CD1c-positive myeloid dendritic cell (primary cell): ENCODE measurements at regions not wholly inside any gene's neighbourhood (a gene's known extent, or its start where the extent isn't known, plus 50 kb on each side); places are given as distances from the start of the nearest gene placed in this dataset.
A peak's percentile ranks its signal among the peaks of the same experiment; 100 is the strongest.

Experiments used
- DNase-seq: peaks from one replicate; pipeline ENCODE4 v3.0.0-alpha.2; 2016; ENCODE audit errors: extremely low spot score

- no peak for DNase-seq
These were observed 119.3 kb upstream of the SERPIND1 start for GRCh38 chr22:20654343-20655208.

- no peak for DNase-seq
These were observed 118.3 kb upstream of the SERPIND1 start for GRCh38 chr22:20655623-20656022.

GRCh38 chr22:20656516-20656901 is 117.4 kb upstream of the SERPIND1 start:
- no peak for DNase-seq

GRCh38 chr22:20656902-20657836 is 116.7 kb upstream of the SERPIND1 start:
- DNase-seq: peak; percentile 2
